Skin of body (tissue), 1 donor: ENCODE measurements at regions not wholly inside any gene's neighbourhood (a gene's known extent, or its start where the extent isn't known, plus 50 kb on each side); places are given as distances from the start of the nearest gene placed in this dataset.

ENCODE experiments used
- DNase-seq: peaks from one replicate; lab custom pipeline; 2025; lab: John Stamatoyannopoulos, UW

DNA sequence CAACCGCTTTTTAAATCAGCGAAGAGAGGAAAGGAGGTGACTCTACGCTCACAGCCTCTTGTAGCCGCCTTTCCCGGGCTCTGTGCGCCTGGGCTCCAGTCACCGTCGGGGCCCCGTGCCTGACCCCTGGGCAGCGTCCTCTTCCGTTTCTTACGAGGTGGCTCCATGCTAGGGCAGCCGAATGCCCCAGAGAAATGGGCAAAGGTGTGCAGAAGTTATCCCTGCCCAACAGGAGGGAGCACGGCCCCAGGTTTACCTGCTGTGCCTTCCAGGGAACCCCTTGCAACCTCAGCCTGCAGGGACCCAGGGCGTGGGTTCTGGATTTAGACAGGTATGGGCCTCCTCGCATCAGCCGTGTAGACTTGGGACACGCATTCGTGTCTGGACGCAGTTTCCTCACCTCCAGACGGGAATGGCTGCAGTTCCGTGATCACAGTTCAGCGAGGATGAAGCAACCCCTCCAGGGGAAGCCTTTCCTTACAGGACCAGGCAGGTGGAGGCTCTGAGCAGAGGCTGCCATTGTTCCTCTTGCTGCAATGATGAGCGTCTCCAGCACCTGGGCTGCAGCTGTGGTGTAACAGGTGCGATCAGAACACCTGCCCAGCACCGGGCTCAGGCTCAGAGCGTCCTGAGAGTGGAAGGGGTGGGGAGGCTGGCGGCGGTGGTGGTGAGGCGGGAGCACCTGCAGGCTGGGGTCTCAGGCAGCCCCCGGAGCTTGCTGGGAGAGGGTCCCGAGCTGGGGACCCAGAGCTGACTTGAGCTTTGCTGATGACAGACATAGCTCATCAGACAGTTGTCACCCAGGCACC is 81.3 kb upstream of the BHLHE23 start:
- DNase-seq, result no peak

DNA sequence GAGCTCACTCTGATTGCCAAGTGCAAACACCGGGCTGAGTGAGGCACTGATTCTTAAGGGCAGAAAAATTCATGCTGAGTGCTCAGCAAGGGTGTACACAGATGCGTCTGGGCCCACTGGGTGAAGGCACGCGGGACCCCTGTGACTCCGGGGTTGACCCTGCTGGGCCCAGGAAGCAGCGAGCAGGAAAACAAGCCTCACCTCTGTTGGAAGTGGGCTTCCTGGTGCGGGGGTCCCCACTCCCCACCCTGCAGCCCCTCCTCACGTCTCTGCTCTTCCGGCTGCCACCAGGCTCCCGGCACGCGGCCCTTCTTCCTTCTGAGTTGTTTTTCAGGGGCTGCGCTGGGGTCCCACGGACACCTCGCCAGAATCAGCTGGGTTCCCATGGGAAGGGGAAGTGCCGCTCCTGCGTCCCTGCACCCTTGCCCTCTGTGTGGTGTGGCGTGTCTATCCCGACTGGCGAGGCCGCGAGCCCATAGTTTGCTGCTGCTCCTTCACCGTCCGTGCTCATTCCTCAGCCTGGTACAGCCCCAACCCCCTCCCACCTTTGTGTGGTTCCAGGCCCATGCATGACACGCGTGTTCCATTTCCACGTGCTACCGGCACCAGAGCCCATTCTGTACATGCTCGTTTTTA is 80.6 kb upstream of the BHLHE23 start:
- no peak for DNase-seq

DNA sequence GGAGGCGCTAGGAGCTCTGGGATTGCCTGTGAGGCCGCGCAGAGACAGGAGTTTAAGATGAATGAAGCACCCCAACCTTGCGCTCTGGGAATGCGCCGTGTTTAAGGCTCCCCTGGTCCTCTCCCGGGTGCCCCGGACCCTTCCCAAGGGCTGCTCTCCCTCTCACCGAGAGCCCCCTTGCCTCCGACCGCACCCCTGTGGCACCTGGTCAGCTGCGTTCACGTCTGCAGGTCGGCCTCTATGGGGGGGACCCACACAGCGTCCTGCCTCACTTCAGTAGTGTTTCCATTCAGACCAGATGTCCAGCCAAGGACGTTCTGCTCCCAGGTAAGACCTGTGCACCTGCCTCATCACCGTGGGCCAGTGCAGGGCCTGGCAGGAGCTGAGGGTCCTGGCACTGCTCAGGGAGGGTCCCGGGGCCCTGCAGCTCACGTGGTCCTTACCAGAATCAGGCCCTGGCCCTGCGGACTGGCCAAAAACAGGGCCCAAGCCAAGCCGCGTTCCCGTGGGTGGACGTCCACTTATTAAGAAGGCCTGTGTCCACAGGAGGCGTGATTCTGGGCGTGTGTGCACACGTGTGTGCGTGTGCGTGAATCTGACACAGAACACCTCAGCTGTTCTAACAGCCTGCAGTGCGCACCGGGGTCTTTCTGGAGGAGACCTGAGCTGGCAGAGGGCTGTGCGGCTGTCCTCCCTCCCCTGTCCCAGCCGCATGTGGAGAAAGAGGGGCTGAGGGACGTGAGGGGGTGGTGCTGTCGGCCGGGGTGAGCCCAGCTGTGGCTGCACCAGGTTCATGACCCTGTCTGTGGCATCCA is 79.9 kb upstream of the BHLHE23 start:
- DNase-seq, result no peak

DNA sequence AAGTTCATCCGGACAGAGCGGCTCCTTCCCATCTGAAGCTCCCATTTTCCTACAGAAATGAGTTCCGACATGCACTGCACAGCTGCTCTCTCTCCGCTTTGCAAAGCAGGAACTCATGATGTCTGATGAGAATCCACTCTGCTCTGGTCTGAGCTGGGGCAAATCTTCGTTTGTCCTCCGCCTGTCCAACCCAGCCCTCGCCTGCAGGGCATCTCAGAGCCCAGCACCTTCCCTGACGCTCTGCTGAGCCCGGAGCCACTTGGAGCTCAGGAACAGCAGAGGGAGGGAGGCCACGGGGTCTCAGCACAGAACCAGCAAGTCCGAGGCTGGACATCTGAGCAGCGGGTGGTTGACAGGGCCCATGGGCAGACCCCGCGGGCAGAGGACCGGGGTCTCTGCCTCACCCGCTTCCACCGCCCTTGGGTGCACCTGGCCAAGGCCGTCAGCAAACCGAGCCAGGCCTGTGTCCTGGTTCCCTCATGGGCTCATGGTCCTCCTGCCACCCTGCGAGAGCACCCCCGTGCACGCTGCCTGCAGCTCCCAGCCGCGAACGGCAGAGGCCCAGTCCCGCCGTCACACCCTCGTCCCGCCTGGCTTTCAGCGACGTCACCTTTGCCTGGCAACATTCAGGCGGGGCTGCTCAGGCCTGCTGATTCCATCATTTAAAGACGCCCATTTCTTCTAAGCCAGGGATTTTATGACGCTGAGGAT is 78.5 kb upstream of the BHLHE23 start:
- no peak for DNase-seq

DNA sequence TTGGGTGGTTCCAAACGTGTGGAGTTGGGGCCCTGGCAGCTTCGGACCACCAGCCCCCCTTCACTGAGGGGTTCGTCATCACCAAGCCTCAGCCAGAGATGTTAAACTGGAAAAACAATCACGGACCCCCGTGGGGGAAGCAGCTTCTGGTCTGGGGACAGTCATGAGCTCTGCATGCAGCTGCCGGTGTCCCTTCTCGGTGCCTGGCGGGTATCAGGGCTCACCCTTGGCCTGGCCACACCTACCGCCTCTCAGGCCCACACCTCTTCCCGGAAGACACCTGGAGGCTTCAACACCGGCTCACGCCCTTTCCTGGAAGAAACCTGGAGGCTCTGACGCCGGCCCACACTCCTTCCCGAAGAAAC is 77.8 kb upstream of the BHLHE23 start:
- no peak for DNase-seq

DNA sequence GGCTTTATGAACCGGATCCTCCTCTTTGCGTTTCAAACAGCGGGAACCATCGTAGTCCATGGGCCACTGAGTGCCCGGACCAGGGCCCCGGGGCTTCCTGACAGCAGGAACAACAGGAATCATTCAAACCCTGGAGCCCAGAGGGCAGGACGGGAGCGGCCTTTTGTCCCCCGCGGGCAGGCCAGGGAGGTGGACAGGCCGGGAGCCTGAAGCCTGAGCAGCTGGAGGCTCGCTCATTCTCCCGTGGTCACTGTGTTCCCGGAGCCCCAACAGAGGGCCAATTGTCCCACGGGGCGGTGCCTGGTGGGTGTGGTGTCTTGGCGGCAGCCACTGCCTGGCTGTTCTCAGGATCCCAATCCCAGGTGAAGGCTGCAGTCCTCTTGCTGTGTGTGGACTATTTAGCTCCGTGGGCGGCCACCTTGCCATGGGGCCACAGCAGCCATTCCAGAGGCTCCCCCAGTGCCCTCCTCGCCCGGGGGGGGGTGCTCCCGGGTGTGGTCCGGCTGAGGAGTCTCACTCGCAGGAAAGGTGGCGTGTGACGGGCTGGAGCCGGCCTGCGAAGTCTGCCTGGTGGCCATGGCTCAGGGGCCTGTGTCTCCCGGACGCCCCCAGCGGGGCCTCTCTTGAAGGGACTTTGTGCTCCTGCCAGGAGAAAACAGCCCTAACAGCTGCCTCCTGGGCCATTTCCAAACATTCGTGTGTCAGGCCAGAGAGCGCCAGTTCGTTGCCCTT is 77.2 kb upstream of the BHLHE23 start:
- DNase-seq, result no peak

DNA sequence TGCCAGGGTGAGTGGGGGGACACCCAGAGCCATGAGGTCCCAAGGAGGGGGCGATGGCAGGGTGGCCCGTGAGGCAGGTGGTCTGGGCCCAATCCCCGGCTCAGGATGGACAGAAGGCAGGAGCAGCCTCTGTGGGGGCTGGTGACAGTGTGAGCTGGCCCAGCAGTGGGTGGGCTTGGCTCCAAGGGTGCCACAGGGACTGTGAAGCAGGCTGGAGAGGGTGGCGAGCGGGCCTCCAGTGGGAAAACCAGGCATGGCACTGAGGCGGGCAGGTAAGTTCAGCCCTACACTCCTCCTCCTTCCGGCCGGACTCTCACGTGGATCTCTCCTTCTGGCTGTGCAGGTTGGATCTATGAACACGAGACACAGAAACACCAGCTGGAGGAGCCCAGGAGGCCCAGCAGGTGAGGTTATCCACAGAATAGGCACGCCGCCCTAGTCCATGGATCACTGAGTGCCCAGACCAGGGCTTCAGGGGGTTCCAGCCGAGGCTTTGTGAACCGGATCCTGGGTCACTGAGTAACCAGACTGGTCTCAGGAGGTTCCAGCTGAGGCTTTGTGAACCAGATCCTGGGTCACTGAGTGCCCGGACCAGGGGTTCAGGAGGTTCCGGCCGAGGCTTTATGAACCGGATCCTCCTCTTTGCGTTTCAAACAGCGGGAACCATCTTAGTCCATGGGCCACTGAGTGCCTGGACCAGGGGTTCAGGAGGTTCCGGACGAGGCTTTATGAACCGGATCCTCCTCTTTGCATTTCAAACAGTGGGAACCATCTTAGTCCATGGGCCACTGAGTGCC is 76.4 kb upstream of the BHLHE23 start:
- DNase-seq, result no peak

DNA sequence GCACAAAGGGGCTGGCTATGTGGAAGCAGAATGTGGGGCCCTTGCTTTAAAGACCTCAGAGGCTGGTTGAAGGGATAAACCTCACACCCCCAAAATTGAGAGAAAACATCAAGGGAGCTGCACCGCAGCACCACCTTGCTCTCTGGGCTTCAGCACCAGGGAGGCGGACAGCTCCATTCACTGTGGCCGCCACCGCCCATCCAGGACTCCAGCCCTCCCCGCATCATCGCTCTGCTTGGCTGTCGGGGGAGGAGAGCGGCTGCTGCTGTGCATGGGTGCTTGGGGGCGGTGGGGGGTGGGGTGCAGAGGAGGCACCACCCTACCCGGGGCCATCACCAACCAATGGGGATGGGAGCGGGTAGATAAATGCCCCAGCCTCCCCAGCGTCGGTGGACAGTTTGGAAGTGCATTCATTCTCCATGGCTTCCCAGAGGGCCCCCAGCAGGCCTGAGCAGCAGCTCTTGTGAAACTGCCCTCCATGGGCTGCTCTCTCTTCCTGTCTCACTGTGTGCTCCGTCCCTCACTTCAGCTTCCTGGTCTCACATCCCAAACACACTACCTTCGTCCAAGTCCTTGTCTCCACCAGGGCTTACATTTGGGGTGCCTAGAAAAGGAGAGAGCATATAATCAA is 75.7 kb upstream of the BHLHE23 start:
- DNase-seq, result no peak

DNA sequence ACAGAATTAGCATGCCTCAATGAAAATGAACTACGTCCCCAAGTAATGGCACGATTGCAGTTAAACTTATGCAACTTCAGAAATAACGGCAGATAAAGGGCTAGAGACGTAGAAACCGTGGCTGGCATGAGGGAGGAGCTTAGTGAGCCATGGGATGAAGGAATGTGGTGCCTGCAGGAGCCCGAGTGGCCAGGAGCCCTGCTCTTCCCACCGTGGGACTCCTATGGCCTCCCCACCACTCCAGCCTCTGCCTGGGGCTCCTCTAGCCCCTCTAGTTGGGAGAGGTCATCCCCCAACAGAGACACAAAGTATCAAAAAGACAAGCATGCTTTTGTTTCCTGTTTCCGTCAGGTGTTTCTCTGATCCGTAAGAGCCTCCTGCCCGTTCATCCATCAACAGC is 75.1 kb upstream of the BHLHE23 start:
- no peak for DNase-seq

DNA sequence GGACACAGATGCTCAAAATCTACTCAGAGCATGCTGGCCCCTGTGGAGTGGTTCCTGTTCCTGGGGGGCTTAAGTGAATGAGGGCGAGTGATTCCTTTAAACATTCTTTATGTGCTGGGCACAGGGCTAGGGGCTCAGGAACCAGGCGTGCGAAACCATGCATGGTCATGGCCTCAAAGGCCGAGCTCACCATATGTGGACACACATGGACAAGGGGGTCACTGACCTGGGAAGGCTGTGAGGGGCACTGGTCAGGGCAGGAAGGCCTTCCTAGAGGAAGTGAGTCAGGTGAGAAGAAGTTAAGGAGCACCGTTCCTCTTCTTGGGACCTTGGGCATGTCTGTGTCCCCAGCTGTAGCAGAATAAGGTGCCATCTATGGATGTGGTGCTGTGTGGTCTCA is 74.6 kb upstream of the BHLHE23 start:
- DNase-seq, result no peak

DNA sequence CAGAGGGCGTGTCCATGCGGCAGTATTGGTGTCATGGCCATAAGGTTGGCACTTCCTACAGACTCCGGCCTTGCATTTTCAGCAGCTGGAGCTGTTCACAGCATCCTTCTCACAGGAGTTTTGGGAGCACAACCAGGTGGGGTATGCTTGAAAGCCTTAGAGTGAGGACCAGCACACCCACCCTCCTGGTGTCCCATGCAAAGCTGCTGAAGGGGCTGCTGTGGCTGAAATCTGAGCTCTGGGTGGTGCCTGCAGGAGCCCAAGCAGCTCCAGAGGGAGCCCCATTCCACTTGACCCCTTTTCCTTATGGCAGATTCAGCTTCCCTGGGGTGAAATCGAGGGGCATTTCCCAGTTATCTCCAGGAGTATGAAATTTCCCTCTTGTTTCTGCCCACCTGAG is 74.0 kb upstream of the BHLHE23 start:
- no peak for DNase-seq

DNA sequence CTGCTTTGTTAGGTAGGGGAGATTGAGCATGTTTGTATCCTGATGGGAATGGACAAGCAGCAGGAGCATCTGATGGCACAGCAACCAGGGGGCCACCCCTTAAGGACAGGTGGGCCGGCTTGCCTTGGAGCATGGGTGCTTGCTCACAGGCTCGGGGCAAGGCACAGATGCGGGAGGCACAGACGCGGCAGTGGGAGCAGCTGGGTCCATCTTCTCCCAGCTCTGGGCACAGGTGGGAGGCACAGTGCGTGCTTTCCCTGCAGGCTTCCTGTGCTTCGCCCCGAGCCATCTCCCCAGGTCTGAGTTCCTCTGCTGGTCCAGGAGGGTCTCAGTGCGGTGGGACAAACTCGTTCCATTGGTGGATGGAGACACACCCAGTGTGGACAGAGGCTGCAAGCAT is 73.6 kb upstream of the BHLHE23 start:
- no peak for DNase-seq

DNA sequence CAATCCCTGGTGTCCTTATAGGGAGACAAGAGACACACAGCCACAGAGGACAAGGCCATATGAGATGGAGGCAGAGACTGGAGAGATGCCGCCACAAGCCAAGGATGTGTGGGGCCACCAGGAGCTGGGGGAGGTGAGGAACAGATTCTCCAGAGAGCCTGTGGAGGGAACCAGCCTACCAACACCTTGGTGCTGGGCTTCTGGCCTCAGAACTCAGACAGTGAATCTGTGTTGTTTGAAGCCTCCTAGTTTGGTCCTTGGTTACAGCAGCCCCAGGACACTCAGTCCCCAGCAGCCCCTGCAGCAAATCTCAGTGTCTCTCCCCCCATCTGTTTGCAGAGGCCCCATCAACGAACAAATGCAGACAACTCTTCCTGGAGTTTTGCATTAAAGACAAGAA is 73.2 kb upstream of the BHLHE23 start:
- DNase-seq, result no peak

DNA sequence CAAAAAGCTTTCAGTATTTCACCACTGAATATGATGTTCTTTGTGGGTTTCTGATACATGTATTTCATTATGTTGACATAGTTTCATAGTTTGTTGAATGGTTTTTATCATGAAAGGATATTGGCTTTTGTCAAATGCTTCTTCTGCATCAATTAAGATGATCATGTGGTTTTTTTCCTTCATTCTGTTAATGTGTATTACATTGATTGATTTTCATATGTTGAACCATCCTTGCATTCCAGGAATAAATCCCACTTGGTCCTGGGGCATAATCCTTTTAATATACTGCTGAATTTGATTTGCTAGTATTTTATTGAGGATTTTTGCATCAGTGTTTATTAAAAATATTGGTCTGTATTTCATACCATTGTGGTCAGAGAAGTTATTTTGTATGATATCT is 70.9 kb upstream of the BHLHE23 start:
- DNase-seq, result no peak

DNA sequence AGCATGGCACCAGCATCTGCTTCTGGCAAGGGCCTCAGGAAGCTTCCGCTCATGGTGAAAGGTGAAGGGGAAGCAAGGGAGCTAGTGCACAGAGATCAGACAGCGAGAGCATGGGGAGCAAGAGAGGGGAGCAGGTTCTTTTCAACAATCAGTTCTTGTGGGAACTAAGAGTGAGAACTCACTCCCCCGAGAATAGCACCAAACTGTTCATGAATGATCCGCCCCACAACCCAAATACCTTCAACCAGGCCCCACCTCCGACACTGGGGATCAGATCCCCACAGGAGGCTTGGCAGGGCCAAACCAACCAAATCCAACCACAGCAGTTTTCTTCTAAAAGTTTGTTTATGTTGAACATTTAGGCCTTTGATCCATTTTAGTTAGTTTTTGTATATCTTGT is 69.7 kb upstream of the BHLHE23 start:
- DNase-seq, result no peak

DNA sequence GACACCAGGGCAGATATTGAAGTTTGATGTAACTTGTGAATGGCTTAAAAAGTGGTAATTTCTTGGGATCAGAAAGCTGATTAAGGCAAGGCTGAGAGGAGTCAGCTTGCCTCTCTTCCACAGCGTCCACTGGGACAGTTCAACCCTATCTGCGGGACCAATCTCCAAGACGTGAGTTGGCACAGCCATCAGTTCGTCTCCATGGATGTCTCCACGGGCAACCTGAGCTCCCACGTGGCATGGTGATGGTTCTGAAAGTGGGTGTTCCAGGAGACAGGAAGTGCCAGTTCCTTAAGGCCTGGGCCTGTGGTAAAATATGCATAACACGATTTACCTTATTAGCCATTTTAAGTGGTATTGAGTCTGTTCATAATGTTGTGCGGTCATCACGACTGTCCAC is 67.9 kb upstream of the BHLHE23 start:
- DNase-seq, result no peak

DNA sequence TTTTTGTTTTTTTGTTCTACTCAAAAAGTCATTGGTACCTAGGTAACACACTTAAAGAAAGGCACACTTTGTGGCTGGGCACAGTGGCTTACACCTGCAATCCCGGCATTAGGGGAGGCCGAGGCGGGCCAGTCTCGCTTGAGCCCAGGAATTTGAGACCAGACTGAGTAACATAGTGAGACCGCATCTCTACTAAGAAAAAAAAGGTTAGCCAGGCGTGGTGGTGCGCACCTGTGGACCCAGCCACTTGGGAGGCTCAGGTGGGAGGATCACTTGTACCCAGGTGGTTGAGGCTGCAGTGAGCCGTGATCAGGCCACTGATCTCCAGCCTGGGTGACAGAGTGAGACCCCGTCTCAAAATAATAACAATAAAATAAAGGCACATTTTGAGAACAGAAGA is 67.4 kb upstream of the BHLHE23 start:
- DNase-seq, result no peak

DNA sequence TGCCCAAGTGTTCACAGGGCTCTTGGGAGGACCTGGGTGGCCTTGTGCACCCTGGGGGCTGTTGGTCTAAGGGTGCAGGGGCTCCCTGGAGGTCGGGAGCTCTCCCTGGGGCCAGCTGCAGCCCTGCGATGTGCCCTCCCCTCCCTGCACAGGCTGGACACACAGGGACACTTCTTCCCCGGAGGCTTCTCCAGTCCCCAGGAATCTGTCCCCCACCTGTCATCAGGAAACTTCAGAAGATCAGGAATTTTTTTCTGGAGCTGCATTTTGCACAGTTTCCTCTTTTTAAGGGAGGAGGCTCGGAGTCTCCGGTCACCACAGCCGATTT is 66.9 kb upstream of the BHLHE23 start:
- DNase-seq, result no peak

DNA sequence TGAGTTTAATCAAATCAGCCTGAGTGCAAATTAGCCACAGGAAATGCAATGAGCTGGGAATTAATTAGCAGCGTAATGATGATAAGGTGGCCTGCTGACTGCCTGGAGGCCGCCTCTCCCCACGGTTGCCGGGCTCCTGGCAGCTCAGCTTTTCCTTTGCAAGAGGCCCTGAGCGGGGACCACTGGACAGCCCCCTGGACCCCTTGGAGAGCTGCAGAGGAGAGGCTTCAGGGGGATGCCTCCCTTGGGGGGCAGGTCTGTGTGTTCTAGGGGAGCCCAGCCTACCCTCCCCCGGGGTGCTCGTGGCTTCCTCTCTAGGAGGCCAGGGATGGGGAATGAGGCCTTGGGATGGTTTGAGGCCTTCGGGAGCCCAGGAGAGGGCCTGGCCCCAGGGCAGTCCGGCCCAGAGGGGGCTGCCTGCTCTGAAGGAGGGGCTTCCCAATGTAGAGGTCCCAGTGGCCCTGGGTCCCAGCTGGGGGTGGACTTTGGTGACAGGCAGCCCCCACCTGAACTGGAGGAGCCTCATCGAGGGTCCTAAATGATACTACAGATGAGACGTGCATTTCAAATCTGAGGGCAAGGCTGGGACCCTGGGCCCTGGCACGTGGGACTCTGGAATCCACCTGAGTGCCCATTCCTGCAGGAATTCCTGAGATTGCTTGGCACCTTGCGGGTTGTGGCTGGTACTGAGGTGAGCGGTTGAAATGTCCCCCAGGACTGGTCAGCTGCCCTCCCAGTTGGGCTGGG is 66.4 kb upstream of the BHLHE23 start:
- no peak for DNase-seq
